NT2/D1 (cell line): ENCODE measurements at regions not wholly inside any gene's neighbourhood (a gene's known extent, or its start where the extent isn't known, plus 50 kb on each side); places are given as distances from the start of the nearest gene placed in this dataset.

Experiments used
- SUZ12 ChIP-seq: IDR thresholded peaks from 2 replicates; pipeline ENCODE4 v1.6.1; 2011; ENCODE audit not compliant: insufficient read length, insufficient read depth; ENCODE audit errors: extremely low read depth
- YY1 ChIP-seq: IDR thresholded peaks from 2 replicates; pipeline ENCODE4 v1.6.1; 2011; ENCODE audit not compliant: insufficient read length, insufficient read depth

- TF ChIP-seq YY1 (no peak), SUZ12 (no peak)
Observed at GRCh38 chr2:18915227-18915626, 325.9 kb upstream of the NT5C1B start.
